ENCODE measurements at regions not wholly inside any gene's neighbourhood (a gene's known extent, or its start where the extent isn't known, plus 50 kb on each side); places are given as distances from the start of the nearest gene placed in this dataset.

GRCh38 chr9:88681434-88681833 is 146.5 kb downstream of the NXNL2 start:
- H3K4me3 ChIP-seq: no peak overlapping the region
- no peaks in the 10 kb centered on the region for H3K36me3 ChIP-seq (ENCODE audit: low read depth)
- intact Hi-C loops (cut with DNase I, micrococcal nuclease): no loop called here
- no peak for ATAC-seq
- H3K4me1 ChIP-seq (ENCODE audit: low read depth): no peaks in the 10 kb centered on the region
- H3K9me3 ChIP-seq: no peaks in the 10 kb centered on the region
- TF ChIP-seq CTCF (IDR thresholded peaks at IDR 0.05): no peak
- no peak for DNase-seq

GRCh38 chr9:88682431-88682831 is 147.5 kb downstream of the NXNL2 start:
- no peaks in the 10 kb centered on the region for H3K9me3 ChIP-seq
- TF ChIP-seq CTCF (IDR thresholded peaks at IDR 0.05): no peak
- intact Hi-C loops (cut with DNase I, micrococcal nuclease): no loop called here
- no peaks in the 10 kb centered on the region for H3K36me3 ChIP-seq (ENCODE audit: low read depth)
- DNase-seq (no peak), ATAC-seq (no peak)
- no peaks in the 10 kb centered on the region for H3K4me1 ChIP-seq (ENCODE audit: low read depth)
- H3K4me3 ChIP-seq: no peak overlapping the region

- Histone ChIP-seq H3K4me1 (ENCODE audit: low read depth) (no peaks in the 10 kb centered on the region), H3K4me3 (no peak overlapping the region), H3K9me3 (no peaks in the 10 kb centered on the region), H3K36me3 (ENCODE audit: low read depth) (no peaks in the 10 kb centered on the region)
- intact Hi-C loops (cut with DNase I, micrococcal nuclease): no loop called here
- no peak for DNase-seq
- no peak for TF ChIP-seq CTCF (IDR thresholded peaks at IDR 0.05)
- no peak for ATAC-seq
Observed at GRCh38 chr9:88684046-88684445, 149.1 kb downstream of the NXNL2 start.

GRCh38 chr9:88684845-88685244 is 149.9 kb downstream of the NXNL2 start:
- no peak for ATAC-seq
- Histone ChIP-seq H3K36me3 (ENCODE audit: low read depth) (no peaks in the 10 kb centered on the region), H3K4me3 (no peak overlapping the region), H3K9me3 (no peaks in the 10 kb centered on the region), H3K4me1 (ENCODE audit: low read depth) (no peaks in the 10 kb centered on the region)
- TF ChIP-seq CTCF (IDR thresholded peaks at IDR 0.05): no peak
- intact Hi-C loops (cut with DNase I, micrococcal nuclease): no loop called here
- DNase-seq: no peak

GRCh38 chr9:88685966-88686365 is 151.0 kb downstream of the NXNL2 start:
- ATAC-seq (no peak), DNase-seq (no peak)
- H3K36me3 ChIP-seq (ENCODE audit: low read depth): no peaks in the 10 kb centered on the region
- no peaks in the 10 kb centered on the region for H3K4me1 ChIP-seq (ENCODE audit: low read depth)
- H3K9me3 ChIP-seq: no peaks in the 10 kb centered on the region
- no peak overlapping the region for H3K4me3 ChIP-seq
- intact Hi-C loops (cut with DNase I, micrococcal nuclease): no loop called here
- no peak for TF ChIP-seq CTCF (IDR thresholded peaks at IDR 0.05)

Data from mucosa of descending colon (tissue), 3 donors.